Pulmonary artery endothelial cell (primary cell): ENCODE measurements at regions not wholly inside any gene's neighbourhood (a gene's known extent, or its start where the extent isn't known, plus 50 kb on each side); places are given as distances from the start of the nearest gene placed in this dataset.
"Not testable (repeated sequence)": the region's sequence is repeated elsewhere in the genome, so short reads cannot be mapped to it uniquely, and the experiment has no call there.

Experiments used
- DNase-seq: peaks from one replicate; pipeline ENCODE4 v3.0.0-alpha.2; 2011; ENCODE audit warnings: low read depth, low spot score

DNA sequence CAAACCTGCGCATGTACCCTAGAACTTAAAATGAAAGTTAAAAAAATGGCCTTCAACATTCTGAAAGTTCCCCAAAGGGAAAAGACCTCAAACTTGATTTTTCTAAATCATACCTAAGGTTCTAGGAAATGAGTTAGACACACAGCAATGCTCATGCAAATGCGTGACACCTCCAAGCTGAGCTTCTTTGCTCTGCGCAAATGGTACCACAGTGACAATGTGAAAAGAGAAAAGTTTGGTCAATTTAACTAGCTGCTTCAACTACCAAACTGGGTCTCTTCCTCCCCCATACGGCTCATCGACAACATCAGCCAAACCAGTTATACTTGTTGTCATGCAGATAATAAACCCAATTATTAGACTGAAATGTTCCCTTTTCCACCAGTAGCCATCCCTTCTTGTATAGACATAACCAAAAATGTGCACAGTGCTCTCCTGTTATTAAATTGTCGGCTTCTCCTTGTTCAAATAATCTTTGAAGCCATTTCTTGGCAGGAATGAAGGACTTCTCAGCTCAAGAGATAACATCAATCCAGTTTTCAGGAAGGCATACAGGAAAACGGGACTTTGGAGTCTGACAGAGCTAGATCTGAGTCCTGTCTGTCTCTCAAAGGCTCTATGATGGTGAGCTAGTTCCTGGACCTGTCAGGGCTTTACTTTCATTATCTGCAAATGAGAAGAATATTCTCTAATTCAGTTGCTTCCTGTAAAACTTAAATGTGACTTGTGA lies 185.6 kb upstream of the NR3C1 start:
- no peak for DNase-seq

DNA sequence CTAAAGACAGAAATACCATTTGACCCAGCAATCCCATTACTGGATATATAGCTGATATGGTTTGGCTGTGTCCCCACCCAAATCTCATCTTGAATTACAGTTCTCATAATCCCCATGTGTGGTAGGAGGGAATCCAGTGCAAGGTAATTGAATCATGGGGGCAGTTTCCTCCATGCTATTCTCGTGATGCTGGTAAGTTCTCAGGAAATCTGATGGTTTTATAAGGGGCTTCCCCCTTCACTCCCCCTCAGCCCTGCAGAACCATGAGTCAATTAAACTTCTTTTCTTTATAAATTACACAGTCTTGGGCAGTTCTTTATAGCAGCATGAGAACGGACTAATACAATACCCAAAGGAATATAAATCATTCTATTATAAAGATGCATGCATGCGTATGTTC lies 184.6 kb upstream of the NR3C1 start:
- not testable (repeated sequence) for DNase-seq

DNA sequence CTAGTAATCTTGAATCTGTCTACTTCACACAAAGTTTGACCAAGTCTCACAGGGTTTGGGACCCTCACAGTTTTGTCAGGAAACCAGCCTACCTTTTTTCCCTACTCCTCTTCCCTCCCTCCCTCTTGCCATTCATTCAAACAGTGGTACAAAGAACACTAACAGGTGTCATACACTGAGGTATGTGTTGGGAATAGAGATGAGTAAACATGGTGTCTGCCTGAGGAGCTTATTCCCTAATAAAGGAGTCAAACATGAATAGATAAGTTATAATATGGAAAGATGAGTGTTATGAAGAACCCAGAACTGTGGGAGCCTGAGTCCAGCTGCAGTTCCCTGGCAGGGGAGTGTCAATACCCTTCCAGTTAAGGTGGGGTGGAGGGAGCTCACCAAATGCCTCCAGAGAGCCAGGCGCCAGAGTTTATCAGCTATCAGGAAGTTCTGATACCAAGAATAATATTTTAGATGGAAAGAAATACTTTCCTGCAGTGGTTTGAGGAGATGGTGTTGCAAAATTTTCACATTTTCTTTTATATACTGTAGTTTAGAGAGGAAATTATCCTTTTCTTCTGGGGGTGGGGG lies 183.4 kb upstream of the NR3C1 start:
- DNase-seq, result no peak

DNA sequence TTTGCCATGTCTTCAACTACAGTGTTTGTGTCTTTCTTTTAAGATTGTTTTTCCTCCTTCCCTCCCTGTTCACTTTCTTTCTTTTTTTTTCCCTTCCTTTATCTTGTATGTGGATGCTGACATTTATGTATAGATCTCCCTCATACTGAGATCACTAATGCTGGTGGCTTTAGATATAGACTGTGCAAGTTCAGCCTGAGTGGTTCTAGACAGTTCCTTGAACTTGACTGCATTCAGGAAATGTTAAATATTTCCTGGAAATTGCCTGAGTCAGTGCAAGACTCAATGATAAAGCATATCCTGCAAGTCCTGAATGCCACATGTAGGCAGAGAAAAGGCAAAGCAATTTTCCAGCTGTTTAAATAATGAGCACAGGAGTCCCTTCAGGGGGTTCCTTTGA lies 182.5 kb upstream of the NR3C1 start:
- no peak for DNase-seq

DNA sequence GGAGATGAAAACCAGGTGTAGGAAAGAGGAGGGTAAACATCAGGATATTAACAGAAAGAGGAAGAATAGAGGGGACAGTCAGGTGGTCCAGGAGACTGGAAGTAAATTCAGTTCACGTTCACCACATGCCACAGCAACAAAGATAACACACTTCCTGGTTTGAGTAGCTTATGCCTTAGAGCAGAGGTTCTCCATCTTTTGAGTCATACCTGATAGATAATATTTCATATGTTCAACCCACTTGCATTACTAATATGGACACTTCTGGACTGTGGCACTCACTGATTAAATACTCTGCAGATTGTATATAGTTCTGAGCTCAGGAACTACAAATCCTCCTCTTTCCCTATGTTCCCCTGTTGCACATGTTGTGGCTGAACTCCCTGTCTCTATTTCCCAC lies 179.9 kb upstream of the NR3C1 start:
- DNase-seq, result no peak

DNA sequence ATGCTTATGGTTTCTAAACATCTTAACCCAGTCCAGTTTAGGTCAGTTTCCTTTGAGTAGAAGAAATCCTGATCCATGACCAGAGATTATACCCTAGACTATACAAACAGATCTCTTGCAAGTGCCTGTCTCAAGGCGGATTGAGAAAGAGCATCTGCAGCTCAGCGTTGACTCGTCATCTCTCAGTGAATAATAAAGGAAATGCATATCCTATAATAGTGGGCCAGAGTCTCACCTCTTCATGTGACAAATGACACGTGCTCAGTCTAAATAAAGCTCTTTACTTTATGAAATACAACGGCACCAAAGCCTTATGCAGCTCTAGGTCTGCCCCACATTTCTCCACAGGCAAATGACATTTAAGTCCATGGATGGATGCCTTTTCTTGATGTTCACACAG lies 179.4 kb upstream of the NR3C1 start:
- DNase-seq, result no peak

DNA sequence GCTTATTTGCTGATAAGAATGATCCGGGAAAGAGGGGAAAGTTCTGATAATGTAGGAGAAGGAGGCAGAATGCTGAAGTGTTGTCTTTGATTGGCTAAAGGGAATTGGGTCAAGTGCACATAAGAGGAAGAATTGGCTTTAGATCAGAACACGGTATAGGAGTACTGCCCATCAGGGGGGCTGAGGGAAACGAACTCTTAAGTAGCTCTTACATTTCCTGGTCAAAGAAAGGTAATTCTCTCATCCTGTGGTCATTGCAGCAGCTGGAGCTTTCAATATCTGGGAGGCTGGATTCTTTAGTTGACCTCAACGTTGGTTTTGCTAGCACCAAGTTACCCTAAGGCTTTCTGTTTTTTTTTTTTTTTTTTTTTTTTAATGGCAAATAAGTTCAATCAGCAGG lies 178.7 kb upstream of the NR3C1 start:
- no peak for DNase-seq

DNA sequence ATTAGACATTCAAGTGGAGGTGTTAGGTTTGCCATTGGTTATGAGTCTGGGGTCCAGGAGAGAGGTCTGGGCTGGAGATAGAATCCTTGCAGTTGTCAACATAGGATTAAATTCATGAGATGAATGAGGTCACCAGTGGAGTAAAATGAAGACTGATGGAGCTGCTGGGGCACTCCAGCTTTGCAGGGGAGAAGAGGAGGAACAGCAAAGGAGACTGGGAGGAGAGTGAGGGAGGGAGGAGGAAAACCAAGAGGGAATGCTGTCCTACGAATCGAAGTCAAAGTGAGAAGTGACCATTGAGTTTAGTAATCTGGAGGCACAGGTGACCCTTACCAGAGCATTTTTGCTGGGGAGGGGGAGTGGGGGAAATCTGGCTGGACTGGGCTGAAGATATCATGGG lies 178.2 kb upstream of the NR3C1 start:
- DNase-seq, result no peak

DNA sequence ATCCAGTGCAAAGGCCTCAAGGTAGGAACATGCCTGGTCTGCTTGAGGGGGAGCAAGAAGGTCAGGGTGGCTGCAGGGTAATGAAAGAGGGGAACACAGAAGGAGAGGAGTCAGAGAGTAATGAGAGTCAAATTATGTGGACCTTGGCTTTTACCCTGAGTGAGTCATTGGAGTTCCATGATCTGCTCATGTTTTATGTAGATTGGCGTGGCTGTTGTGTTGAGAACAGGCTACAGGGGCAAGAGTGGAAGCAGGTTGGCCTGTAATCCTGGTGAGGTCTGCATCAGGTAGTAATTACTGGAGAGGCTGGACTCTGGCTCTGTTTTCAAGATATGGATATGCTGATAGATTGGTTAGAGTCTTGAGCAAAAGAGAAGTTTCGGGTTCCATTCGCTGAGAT lies 177.7 kb upstream of the NR3C1 start:
- no peak for DNase-seq

DNA sequence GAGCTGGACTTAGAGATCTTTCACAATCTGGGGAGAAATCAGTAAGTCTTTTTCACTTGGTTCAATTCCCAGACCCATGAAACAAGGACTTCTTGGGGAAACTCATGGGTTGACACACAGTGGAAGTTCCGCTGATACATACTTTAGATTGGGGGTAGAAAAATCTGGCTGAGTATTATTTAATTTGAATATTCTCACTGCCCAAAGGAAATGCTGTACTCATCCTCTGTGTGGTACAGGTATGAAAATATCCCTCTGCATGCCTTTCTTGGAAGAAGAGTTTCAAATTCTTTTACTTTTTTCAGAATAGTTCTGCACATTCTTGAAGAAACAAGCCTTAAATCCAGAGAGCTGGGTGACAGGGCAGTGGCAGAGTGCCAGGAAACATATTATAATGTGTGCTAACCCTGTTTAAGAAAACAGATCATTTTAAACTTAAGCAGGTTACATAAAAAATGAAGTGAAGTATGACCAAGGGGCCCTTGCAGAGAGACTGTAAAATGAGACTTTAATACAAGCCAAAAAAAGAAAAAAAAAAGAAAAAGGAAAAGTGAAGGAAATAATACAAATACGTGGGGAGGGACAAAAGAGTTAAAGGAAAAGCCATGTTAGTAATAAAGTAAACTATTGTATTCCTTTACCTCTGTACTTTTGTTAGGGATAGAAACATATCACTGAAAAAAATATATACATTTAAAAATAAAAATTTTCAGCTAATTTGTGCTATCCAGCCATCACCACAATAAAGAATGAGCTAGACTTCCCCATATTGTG lies 173.4 kb upstream of the NR3C1 start:
- no peak for DNase-seq

DNA sequence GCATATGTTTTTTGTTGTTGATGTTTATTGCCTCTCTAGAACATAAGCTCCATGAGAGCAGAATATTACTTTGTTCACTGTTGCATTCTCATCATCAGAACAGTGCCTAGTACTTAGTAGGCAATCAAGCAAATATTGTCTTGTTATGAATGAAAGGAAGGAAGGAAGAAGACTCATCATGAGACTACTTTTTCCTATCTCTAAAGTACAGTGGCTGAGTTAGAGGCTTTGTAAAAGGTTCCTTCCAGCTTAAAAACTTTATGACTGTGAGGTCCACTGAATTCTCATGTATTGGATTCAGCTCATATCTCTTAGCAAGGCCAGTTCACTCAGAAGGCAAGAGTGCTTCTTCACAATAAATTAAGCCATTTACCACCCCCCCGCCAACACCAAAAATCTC lies 171.8 kb upstream of the NR3C1 start:
- DNase-seq, result no peak

DNA sequence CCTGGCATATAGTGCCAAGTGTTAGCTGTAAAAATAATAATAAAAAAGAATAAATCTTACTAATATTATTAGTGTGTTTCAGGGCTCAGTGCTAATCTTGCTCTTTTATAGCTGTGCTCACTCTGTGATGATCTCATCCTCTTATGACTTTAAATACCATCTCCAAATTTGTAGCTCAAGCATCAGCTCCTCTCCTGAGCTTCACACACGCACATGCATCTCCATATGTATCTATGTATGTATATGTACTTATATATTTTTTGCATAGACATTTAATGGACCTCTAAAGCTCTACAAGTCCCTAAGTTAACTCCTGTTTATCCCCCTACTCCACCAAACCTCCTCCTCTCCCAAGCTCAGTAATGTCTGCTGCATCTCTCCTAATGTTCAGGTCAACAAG lies 170.8 kb upstream of the NR3C1 start:
- no peak for DNase-seq

DNA sequence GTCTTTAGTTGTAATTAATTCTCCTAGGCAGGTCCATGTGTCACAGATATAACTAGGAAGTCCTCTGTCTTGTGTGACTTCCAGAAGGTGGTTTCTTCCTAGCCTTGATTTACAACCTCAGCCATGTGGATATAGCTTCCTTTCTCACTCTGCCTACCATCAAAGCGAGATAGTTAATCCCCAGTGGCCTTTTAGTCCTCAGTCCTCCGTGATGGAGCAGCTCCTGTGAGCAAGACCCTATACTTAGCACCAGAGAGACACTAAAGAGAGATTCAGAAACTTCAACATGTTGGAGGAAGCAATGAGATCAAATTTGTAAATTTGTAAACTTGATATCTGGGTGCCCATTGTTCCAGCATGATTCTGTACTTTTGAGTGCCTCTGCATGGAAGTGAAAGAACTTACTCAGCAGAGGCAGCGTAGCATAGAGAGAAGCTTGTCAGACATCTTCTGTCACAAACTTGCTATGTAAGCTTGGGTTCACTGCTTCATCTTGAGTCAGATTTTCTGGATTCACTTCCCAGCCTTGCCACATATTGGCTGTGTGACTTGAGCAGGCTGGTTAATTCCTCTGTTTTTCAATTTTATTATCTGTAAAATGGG lies 170.2 kb upstream of the NR3C1 start:
- no peak for DNase-seq

DNA sequence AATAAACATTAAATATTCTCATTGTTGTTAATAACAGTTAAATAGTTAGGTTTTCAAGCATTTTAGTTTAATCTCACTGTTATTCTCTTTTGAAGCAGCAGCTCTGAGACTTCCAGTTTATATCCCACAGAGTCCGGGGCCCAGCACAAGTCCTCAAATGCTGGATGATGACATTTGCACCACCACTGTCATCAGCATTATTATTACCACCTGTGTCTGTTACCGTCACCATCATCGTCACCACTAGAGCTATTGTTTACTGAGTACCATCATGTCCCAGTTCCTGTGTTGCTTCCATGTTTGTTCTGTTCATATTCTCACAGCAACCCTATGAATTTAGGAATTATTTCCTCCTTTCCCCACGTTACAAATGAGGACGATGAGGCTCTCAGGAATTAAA lies 169.2 kb upstream of the NR3C1 start:
- DNase-seq, result no peak

DNA sequence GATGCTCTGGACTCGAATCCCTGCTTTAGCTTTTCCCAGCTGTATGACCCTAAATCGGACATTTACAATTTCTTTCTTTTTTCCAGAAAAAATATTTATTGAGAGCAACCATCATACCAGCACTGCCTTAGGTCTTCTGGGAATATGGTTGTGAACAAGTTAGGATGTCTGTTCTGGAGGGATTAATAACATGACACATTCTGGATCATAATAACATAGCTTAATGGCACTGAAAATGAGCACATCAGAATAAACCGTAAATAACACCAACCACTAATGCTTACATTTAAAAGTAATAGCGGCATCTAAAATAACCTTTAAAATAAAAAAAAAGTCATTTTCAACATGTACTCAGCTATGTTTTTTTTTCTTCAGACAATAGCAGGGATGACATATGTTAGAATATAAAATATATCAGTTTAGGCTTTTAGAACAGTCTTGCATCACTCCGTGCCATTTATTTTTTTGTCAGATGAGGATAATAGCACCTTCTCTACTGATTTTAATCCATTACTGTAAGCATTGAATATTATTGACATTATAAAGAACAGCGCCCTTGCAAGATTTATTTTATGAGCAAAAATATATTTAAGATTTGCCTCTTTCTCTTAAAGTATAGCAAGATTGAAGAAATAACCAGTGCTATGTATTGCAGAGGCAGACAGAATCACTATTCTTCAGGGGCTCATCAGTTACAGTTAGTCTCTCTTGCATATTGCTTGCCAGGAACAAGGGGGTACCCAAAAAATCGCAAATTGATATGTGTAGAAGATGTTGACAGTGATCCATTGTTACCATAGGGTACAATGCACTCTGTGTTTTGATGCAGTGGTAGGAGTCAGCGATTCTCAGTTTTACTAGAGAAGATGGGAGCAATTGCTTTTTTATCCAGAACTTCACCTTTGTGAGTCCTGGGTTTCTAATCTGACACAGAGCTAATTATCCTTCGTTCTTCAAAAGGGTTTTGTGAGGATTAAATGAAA lies 168.4 kb upstream of the NR3C1 start:
- DNase-seq, result no peak

DNA sequence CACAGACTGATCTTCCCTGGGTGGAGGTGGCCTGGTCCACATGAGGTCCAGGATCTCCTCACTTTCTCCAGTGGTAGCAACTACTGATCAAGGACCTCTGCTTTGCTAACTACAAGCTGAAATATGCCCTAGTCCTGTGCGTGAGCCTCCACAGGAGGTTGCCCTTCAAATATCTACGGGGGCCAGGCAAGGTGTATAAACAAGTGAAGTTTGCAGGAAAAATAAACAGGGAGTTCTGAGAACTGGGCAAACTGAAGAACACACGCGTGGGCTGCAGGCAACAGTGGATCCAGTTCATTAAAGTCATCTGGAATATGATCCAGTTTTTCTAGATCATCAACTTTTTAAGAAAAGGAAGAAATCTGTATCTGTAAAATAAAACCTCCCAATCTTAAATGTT lies 167.5 kb upstream of the NR3C1 start:
- DNase-seq, result no peak

DNA sequence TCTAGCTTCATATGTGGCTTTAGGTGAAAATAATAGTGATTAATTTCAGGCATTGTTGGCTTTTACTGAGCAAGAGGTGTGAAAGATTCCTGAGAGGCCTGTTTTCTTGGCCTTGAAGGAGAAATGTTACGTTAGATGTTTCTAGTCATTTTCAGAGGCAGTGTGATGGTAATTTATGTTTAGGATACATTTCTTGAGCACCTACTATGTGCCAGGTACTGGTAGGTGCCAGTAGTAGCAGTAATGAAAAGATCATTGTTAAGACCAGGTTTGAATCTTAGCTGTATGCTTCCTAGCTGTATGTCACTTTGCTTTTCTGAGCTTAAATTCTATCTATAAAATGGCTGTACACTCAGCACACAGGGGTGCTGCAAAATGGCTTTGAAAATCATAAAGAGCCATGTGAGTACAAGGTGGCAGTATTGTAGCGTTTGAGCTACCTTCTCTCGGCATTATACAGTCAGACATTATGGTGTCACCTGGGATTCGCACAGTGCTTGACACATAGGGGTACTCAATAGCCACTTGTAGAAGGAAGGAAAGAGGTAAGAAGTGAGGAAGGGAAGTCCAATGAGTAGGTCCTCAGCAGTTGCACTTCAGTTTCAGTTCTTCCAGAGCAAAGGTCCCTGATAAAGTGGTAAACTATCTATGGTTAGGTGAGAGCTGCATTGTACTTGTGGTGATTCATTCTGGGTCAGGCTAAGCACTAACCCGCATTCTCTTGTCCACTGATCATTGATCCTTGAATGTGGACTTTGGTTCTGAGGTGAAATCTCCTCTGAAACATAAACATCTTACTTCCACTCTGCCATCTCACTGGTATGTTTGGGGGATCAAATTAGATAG lies 166.5 kb upstream of the NR3C1 start:
- DNase-seq, result no peak

DNA sequence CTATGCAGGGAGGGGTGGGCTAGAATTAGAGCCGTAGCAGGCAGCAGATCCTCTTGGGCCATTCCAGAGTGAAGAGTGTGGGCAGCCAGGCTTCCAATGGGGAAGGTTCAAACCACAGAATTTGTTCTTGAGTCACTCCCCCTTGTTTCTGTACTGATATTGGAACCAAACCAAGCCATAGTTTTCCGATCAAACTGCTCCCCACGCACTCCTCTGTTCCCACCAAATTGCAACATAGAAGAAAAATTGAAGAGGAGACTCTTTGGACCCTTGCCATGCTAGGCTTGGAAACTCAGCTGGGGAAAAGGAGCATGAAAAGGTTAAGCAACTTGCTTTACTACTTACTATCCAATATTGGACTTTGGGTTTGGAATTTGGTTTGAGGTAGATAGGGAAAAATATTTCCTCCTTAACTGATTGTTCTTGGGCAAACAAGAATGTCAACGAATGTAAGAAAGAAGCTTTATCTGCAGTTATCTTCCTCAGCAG lies 165.8 kb upstream of the NR3C1 start:
- no peak for DNase-seq

DNA sequence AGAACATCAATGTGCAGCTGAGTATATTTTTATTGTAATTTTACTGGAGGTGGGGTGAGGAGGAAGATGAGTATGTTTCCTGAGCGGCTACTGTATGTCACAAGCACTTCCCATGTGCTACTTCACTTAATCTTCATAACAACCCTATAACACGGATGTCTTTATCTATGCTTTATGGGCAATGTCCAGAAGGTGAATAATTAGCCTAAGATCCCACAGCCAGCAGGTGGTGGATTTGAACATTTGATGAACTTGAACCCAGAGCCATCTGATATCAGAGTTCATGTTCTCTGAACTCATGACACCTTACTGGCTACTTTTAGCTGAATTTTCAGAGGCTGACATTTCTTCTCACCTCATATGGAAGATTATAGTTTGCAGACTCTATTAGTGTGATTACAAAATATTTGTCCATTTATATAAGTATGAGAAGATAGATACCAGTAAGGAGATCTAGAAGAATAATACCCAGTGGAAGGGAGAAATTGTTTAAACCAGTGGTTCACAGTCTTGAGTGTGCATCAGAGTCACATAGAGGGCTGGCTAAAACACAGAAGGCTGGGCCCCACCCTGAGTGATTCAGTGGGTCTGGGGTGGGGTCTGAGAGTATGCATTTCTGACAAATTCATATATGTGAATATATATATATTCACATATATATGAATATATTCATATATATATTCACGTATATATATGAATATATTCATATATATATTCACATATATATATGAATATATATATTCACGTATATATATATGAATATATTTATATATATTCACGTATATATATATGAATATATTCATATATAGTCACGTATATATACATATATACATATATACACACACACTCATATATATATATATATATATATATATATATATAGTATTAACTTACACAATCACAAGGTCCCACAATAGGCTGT lies 164.4 kb upstream of the NR3C1 start:
- DNase-seq, result no peak
